Esophagus squamous epithelium (tissue), 5 donors: ENCODE measurements at regions not wholly inside any gene's neighbourhood (a gene's known extent, or its start where the extent isn't known, plus 50 kb on each side); places are given as distances from the start of the nearest gene placed in this dataset.

Experiments
- DNase-seq: peaks from one replicate; lab custom pipeline; 2025; lab: John Stamatoyannopoulos, UW
- H3K27ac ChIP-seq, 4 donors: fragments of 200-600 bp; sonication (generic); one replicate each; pipeline ENCODE4 v1.5.1; 2016 to 2019; ENCODE audit warnings: mild to moderate bottlenecking in 1 of 4
- H3K27me3 ChIP-seq, 4 donors: fragments of 200-600 bp; sonication (generic); 1 replicate in 3 of 4; 2 replicates in 1 of 4; pipeline versions ENCODE4 v1.5.1 to v1.6.0; 2017 to 2021; ENCODE audit warnings: antibody characterized with exemption in 1 of 4
- H3K36me3 ChIP-seq, 3 donors: fragments of 200-600 bp; sonication (generic); one replicate each; pipeline ENCODE4 v1.5.1; 2016 to 2019
- H3K4me1 ChIP-seq, 3 donors: fragments of 200-600 bp; sonication (generic); one replicate each; pipeline ENCODE4 v1.5.1; 2017 to 2019
- H3K4me3 ChIP-seq, 4 donors: fragments of 200-600 bp; sonication (generic); 1 replicate in 3 of 4; 2 replicates in 1 of 4; pipeline ENCODE4 v1.5.1; 2016 to 2019; ENCODE audit warnings: mild to moderate bottlenecking in 2 of 4, moderate library complexity in 1 of 4
- H3K9me3 ChIP-seq, 3 donors: fragments of 200-600 bp; sonication (generic); one replicate each; pipeline ENCODE4 v1.5.1; 2016 to 2019
- CTCF ChIP-seq, 6 experiments: fragments of 450-650 bp in 4 of 6; fragments of 200-600 bp in 2 of 6; sonication (generic) in 2 of 6; IDR thresholded peaks; one replicate each; pipeline ENCODE4 v1.5.1; 2016 to 2019; ENCODE audit warnings: antibody characterized with exemption in 6 of 6, mild to moderate bottlenecking in 4 of 6, moderate library complexity in 4 of 6
- POLR2A ChIP-seq, 4 donors: fragments of 450-650 bp; IDR thresholded peaks; one replicate each; pipeline ENCODE4 v1.6.1; 2017; ENCODE audit warnings: antibody characterized with exemption in 4 of 4, mild to moderate bottlenecking in 4 of 4, moderate library complexity in 3 of 4
- WGBS, 2 donors: methylation state at CpG; one replicate each; pipeline ENCODE4 v1.1.5; 2018; 5-methylcytosine and 5-hydroxymethylcytosine counted together
- intact Hi-C: fragments of 100-400 bp; cut with DNase I; formaldehyde crosslinking; loops from one replicate; pipeline ENCODE4 v1.15.0; 2022
- donor health status: DM: yes; HTN: yes; CAD: no.

GRCh38 chr15:66935688-66936087 is 129.7 kb upstream of the SMAD3 start:
- Histone ChIP-seq H3K9me3 (peaks cover 0 to 9% (median 3%) of the 10 kb centered on the region in 3 donors), H3K27me3 (no peaks in the 10 kb centered on the region), H3K4me3 (no peak overlapping the region), H3K36me3 (no peaks in the 10 kb centered on the region), H3K27ac (peak overlapping the region in 1 of 4 donors; percentile 68), H3K4me1 (peaks cover 12 to 37% (median 13%) of the 10 kb centered on the region in 3 donors)
- WGBS, 2 donors: 60 to 70% methylated on average over 7 of the region's 7 CpGs
- TF ChIP-seq POLR2A (IDR thresholded peaks at IDR 0.05): no peak
- TF ChIP-seq CTCF (IDR thresholded peaks at IDR 0.05): no peak
- intact Hi-C loops: no loop called here
- no peak for DNase-seq

DNA sequence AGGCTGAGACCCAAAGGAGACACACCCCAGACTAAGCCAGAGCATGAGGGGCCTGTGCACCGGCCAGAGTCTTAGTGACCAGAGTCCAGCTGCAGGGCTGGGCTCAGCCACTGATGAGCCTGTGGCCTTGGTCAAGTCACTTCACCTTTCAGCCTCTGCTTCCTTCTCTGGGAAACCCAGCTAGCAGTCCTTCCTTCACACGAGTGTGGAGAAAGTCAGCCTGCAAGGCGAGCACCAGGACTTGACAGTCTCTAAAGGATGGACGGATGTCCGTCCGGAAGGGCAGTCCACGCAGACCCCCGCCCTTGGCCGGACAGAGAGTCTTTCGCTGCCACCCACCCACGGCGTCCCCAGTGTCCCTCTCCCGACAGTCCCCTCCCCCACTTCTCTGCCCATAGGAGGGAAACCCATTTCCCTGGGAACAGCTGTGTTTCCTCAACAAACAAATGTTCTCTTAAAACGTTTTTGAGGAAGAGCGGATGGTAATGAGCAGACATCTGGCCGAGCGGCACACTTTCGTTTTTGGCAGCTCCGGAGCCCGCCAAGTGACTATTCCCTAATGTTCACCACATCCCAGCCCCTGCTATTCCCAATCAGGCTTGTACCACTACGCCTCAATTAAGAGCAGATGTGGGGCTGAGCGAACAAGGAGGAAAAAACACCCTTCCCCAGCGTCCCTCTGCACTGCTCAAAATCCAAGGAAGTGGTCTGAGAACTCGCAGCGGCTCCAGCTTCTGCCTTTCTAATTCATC is 129.1 kb upstream of the SMAD3 start:
- no peaks in the 10 kb centered on the region for H3K36me3 ChIP-seq
- H3K9me3 ChIP-seq: peaks cover 0 to 9% (median 3%) of the 10 kb centered on the region in 3 donors
- no peak for DNase-seq
- H3K27me3 ChIP-seq: no peaks in the 10 kb centered on the region
- peaks cover 12 to 35% (median 13%) of the 10 kb centered on the region in 3 donors for H3K4me1 ChIP-seq
- peak overlapping the region in 3 of 4 donors; percentile 34 to 85 (median 68) for H3K27ac ChIP-seq
- intact Hi-C loops: no loop called here
- peak overlapping the region in 3 of 4 donors; percentile 32 to 61 (median 37) for H3K4me3 ChIP-seq
- TF ChIP-seq POLR2A (IDR thresholded peaks at IDR 0.05) (no peak), CTCF (IDR thresholded peaks at IDR 0.05) (no peak)
- WGBS, 2 donors: 61 to 76% methylated on average over 25 of the region's 25 CpGs

DNA sequence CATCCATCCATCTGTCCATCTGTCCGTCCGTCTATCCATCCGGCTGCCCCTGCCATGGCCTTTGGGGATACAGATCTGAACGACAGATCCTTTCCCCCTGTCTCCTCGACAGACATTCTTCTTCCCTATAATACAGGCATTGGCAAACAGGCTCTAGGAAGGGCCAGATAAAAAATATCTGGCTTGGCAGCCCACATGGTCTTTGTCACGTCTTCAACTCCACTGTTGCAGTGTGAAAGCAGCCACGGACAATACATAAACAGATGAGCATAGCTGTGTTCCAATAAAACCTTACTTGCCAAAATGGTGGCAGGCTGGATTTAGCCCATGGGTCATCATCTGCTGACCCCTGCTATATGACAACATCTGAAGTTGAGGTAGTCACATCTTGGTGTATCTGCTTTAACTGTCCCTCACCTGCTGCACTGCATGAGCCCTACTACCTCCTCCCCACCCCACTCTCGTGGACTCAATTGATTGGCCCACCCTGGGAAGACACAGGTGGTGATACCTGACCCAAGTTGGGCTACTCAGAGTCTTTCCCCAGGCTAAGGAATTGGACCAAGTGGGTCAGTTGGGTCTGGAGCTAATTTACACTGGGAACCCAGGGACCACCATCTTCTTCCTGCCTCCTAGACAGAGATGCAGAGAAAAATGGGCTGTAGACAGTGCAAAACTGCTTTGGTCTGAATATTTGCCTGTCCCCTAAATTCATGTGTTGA is 128.4 kb upstream of the SMAD3 start:
- 47 to 57% methylated on average over 7 to 8 of the region's 8 CpGs for WGBS, 2 donors
- peak overlapping the region in 3 of 4 donors; percentile 32 to 61 (median 37) for H3K4me3 ChIP-seq
- H3K27ac ChIP-seq: peak overlapping the region in 3 of 4 donors; percentile 34 to 85 (median 68)
- H3K36me3 ChIP-seq: no peaks in the 10 kb centered on the region
- no peak for DNase-seq
- intact Hi-C loops: no loop called here
- H3K9me3 ChIP-seq: peaks cover 0 to 9% (median 3%) of the 10 kb centered on the region in 3 donors
- H3K27me3 ChIP-seq: no peaks in the 10 kb centered on the region
- H3K4me1 ChIP-seq: peaks cover 6 to 33% (median 6%) of the 10 kb centered on the region in 3 donors
- no peak for TF ChIP-seq POLR2A (IDR thresholded peaks at IDR 0.05)
- no peak for TF ChIP-seq CTCF (IDR thresholded peaks at IDR 0.05)

- Histone ChIP-seq H3K27me3 (no peaks in the 10 kb centered on the region), H3K27ac (no peak overlapping the region), H3K9me3 (peaks cover 0 to 9% (median 3%) of the 10 kb centered on the region in 3 donors), H3K36me3 (no peaks in the 10 kb centered on the region), H3K4me3 (no peak overlapping the region), H3K4me1 (peaks cover under 1 to 27% (median under 1%) of the 10 kb centered on the region in 3 donors)
- intact Hi-C loops: no loop called here
- DNase-seq: no peak
- TF ChIP-seq POLR2A (IDR thresholded peaks at IDR 0.05) (no peak), CTCF (IDR thresholded peaks at IDR 0.05) (no peak)
- WGBS, 2 donors: 67 to 82% methylated on average over 3 of the region's 3 CpGs
Measured at GRCh38 chr15:66937588-66937987, 127.8 kb upstream of the SMAD3 start.
